Suprapubic skin (tissue), 3 donors: ENCODE measurements at regions not wholly inside any gene's neighbourhood (a gene's known extent, or its start where the extent isn't known, plus 50 kb on each side); places are given as distances from the start of the nearest gene placed in this dataset.

Source experiments
- CTCF ChIP-seq, 2 donors: fragments of 200-600 bp in 1 of 2; fragments of 450-650 bp in 1 of 2; sonication (generic) in 1 of 2; IDR thresholded peaks; one replicate each; pipeline ENCODE4 v1.5.1; 2016 to 2019; ENCODE audit warnings: antibody characterized with exemption in 2 of 2, mild to moderate bottlenecking in 1 of 2, moderate library complexity in 1 of 2
- POLR2A ChIP-seq, 2 donors: fragments of 450-650 bp; IDR thresholded peaks; one replicate each; pipeline ENCODE4 v1.6.1; 2017; ENCODE audit warnings: antibody characterized with exemption in 2 of 2, mild to moderate bottlenecking in 2 of 2, moderate library complexity in 2 of 2

GRCh38 chr4:74618166-74618565, 173.2 kb downstream of the AREG start:
- no peak for TF ChIP-seq POLR2A (IDR thresholded peaks at IDR 0.05)
- no peak for TF ChIP-seq CTCF (IDR thresholded peaks at IDR 0.05)
